Neural progenitor cell (in vitro differentiated cells): ENCODE measurements at regions not wholly inside any gene's neighbourhood (a gene's known extent, or its start where the extent isn't known, plus 50 kb on each side); places are given as distances from the start of the nearest gene placed in this dataset.

ENCODE experiments used
- DNase-seq: peaks from one replicate; pipeline ENCODE4 v3.0.0-alpha.2; 2016; ENCODE audit warnings: low spot score
- H2AFZ ChIP-seq: fragments of 200-600 bp; sonication (generic); replicated peaks from 2 replicates; pipeline ENCODE4 v1.6.1; 2016; ENCODE audit warnings: antibody characterized with exemption
- H3F3A ChIP-seq: fragments of 200-600 bp; sonication (generic); 2 replicates; pipeline ENCODE4 v1.6.1; 2016; ENCODE audit warnings: antibody characterized with exemption, low read depth
- H3K27ac ChIP-seq: fragments of 200-600 bp; sonication (generic); 2 replicates; pipeline ENCODE4 v1.5.1; 2016; ENCODE audit warnings: mild to moderate bottlenecking
- H3K27me3 ChIP-seq: fragments of 200-600 bp; sonication (generic); 2 replicates; pipeline ENCODE4 v1.6.1; 2016; ENCODE audit warnings: mild to moderate bottlenecking, moderate library complexity
- H3K36me3 ChIP-seq: fragments of 200-600 bp; sonication (generic); 2 replicates; pipeline ENCODE4 v1.5.1; 2016
- H3K4me1 ChIP-seq: fragments of 200-600 bp; sonication (generic); 2 replicates; pipeline ENCODE4 v1.6.1; 2016; ENCODE audit warnings: mixed run types
- H3K4me2 ChIP-seq: fragments of 200-600 bp; sonication (generic); 2 replicates; pipeline ENCODE4 v1.6.1; 2016
- H3K4me3 ChIP-seq: fragments of 200-600 bp; sonication (generic); 2 replicates; pipeline ENCODE4 v1.5.1; 2016
- H3K79me2 ChIP-seq: fragments of 200-600 bp; sonication (generic); 2 replicates; pipeline ENCODE4 v1.6.1; 2016; ENCODE audit warnings: low read depth
- H3K9ac ChIP-seq: fragments of 200-600 bp; sonication (generic); 2 replicates; pipeline ENCODE4 v1.6.1; 2016
- H3K9me3 ChIP-seq: fragments of 200-600 bp; sonication (generic); 2 replicates; pipeline ENCODE4 v1.5.1; 2016; ENCODE audit warnings: low read depth
- H4K20me1 ChIP-seq: fragments of 200-600 bp; sonication (generic); 2 replicates; pipeline ENCODE4 v1.6.1; 2016; ENCODE audit warnings: low read depth
- H3K27ac Mint-ChIP-seq: 3 replicates; pipeline ENCODE4 v1.8.0; 2021; ENCODE audit warnings: mixed read lengths
- H3K27me3 Mint-ChIP-seq: 2 replicates; pipeline ENCODE4 v1.8.0; 2022; ENCODE audit warnings: low read depth, mild to moderate bottlenecking, inconsistent platforms, moderate library complexity, mixed read lengths; ENCODE audit not compliant: insufficient read depth
- H3K36me3 Mint-ChIP-seq: 3 replicates; pipeline ENCODE4 v1.8.0; 2021; ENCODE audit warnings: mixed read lengths
- H3K4me1 Mint-ChIP-seq: 3 replicates; pipeline ENCODE4 v1.8.0; 2021; ENCODE audit warnings: mixed read lengths
- H3K4me3 Mint-ChIP-seq: 3 replicates; pipeline ENCODE4 v1.8.0; 2021; ENCODE audit warnings: mild to moderate bottlenecking, moderate library complexity, mixed read lengths
- H3K9me3 Mint-ChIP-seq: 3 replicates; pipeline ENCODE4 v1.8.0; 2020; ENCODE audit warnings: mixed read lengths
- CTCF ChIP-seq: fragments of 200-600 bp; sonication (generic); IDR thresholded peaks from 2 replicates; pipeline ENCODE4 v1.5.1; 2017; ENCODE audit warnings: antibody characterized with exemption, mild to moderate bottlenecking
- EZH2 ChIP-seq: fragments of 200-600 bp; sonication (generic); IDR thresholded peaks from 2 replicates; pipeline ENCODE4 v1.6.1; 2017; ENCODE audit warnings: antibody characterized with exemption, mild to moderate bottlenecking, moderate library complexity
- EZH2phosphoT487 ChIP-seq: fragments of 200-600 bp; sonication (generic); IDR thresholded peaks from 2 replicates; pipeline ENCODE4 v1.6.1; 2017; ENCODE audit warnings: antibody characterized with exemption

- Histone ChIP-seq H3F3A (no peaks in the 10 kb centered on the region), H3K36me3 (no peaks in the 10 kb centered on the region), H3K4me1 (no peaks in the 10 kb centered on the region), H3K27ac (no peak overlapping the region), H3K9ac (no peak overlapping the region), H3K9me3 (no peaks in the 10 kb centered on the region), H4K20me1 (no peaks in the 10 kb centered on the region), H3K79me2 (no peaks in the 10 kb centered on the region), H3K27me3 (no peaks in the 10 kb centered on the region), H3K4me2 (no peak overlapping the region), H3K4me3 (no peak overlapping the region), H2AFZ (peak overlapping the region; percentile 15)
- Mint-ChIP-seq H3K36me3 (no peaks in the 10 kb centered on the region), H3K4me3 (no peak overlapping the region), H3K9me3 (peaks cover 31% of the 10 kb centered on the region), H3K27me3 (peaks cover 8% of the 10 kb centered on the region), H3K27ac (no peak overlapping the region), H3K4me1 (no peaks in the 10 kb centered on the region)
- TF ChIP-seq EZH2 = no peak
- TF ChIP-seq CTCF = no peak
- no peak for TF ChIP-seq EZH2phosphoT487
- DNase-seq = no peak
These were observed 1212.0 kb downstream of the PCDH17 start for GRCh38 chr13:58843567-58843966.

- H3K27me3 ChIP-seq = no peaks in the 10 kb centered on the region
- Mint-ChIP-seq H3K27me3 (no peaks in the 10 kb centered on the region), H3K27ac (no peak overlapping the region), H3K4me3 (no peak overlapping the region), H3K36me3 (no peaks in the 10 kb centered on the region), H3K4me1 (no peaks in the 10 kb centered on the region), H3K9me3 (peaks cover 16% of the 10 kb centered on the region)
- H4K20me1 ChIP-seq = no peaks in the 10 kb centered on the region
- H3K36me3 ChIP-seq = no peaks in the 10 kb centered on the region
- no peaks in the 10 kb centered on the region for H3F3A ChIP-seq
- no peak overlapping the region for H3K4me2 ChIP-seq
- no peak for TF ChIP-seq EZH2phosphoT487
- no peak for TF ChIP-seq CTCF
- no peak for TF ChIP-seq EZH2
- no peak overlapping the region for H2AFZ ChIP-seq
- H3K9me3 ChIP-seq = no peaks in the 10 kb centered on the region
- H3K4me3 ChIP-seq = no peak overlapping the region
- no peak overlapping the region for H3K27ac ChIP-seq
- H3K79me2 ChIP-seq = no peaks in the 10 kb centered on the region
- H3K9ac ChIP-seq = no peak overlapping the region
- no peak for DNase-seq
- no peaks in the 10 kb centered on the region for H3K4me1 ChIP-seq
These were observed 1218.6 kb downstream of the PCDH17 start for GRCh38 chr13:58850161-58850560.

GRCh38 chr13:58852076-58852475 lies 1220.5 kb downstream of the PCDH17 start:
- no peak overlapping the region for H3K4me3 ChIP-seq
- DNase-seq = no peak
- H3K36me3 ChIP-seq = no peaks in the 10 kb centered on the region
- no peaks in the 10 kb centered on the region for H3K79me2 ChIP-seq
- no peak overlapping the region for H2AFZ ChIP-seq
- no peak overlapping the region for H3K4me3 Mint-ChIP-seq
- no peak overlapping the region for H3K27ac ChIP-seq
- no peaks in the 10 kb centered on the region for H3K4me1 Mint-ChIP-seq
- no peaks in the 10 kb centered on the region for H3K9me3 ChIP-seq
- H3K27me3 ChIP-seq = no peaks in the 10 kb centered on the region
- no peaks in the 10 kb centered on the region for H3K4me1 ChIP-seq
- H3K27ac Mint-ChIP-seq = no peak overlapping the region
- no peaks in the 10 kb centered on the region for H3K27me3 Mint-ChIP-seq
- no peaks in the 10 kb centered on the region for H3F3A ChIP-seq
- H3K9me3 Mint-ChIP-seq = peaks cover 4% of the 10 kb centered on the region
- no peaks in the 10 kb centered on the region for H3K36me3 Mint-ChIP-seq
- no peaks in the 10 kb centered on the region for H4K20me1 ChIP-seq
- no peak for TF ChIP-seq EZH2
- TF ChIP-seq CTCF = no peak
- TF ChIP-seq EZH2phosphoT487 = no peak
- H3K9ac ChIP-seq = no peak overlapping the region
- H3K4me2 ChIP-seq = no peak overlapping the region
